Activated CD4-positive, CD25-positive, alpha-beta regulatory T cell (primary cell): ENCODE measurements at regions not wholly inside any gene's neighbourhood (a gene's known extent, or its start where the extent isn't known, plus 50 kb on each side); places are given as distances from the start of the nearest gene placed in this dataset.

Experiments
- DNase-seq, 4 experiments: peaks; one replicate each; lab custom pipeline; 2025; lab: John Stamatoyannopoulos, UW

- no peak for DNase-seq
These were observed 405.8 kb upstream of the ADGRL3 start for GRCh38 chr4:60794372-60794771.

DNA sequence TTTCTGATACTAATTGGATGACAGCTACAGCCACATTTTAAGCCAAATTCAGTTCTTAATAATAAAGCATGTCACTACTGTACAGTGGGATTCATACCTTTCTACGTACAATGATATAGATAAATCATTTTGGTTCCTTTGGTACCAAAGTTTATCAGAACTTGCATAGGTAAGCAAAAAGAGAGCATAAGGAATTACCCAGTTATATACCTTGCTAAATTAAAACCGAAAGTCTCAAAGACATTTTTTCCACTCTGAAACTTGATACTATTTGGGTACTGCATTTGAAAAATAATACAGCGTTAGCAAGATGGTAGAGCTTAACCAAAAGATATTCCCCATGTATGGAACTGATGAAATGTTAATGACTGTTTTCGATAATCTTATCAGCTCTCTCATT is 400.9 kb upstream of the ADGRL3 start:
- DNase-seq = no peak

- no peak for DNase-seq
These were observed 399.4 kb upstream of the ADGRL3 start for GRCh38 chr4:60800701-60801100.

GRCh38 chr4:60805500-60806313 is 394.4 kb upstream of the ADGRL3 start:
- no peak for DNase-seq

DNA sequence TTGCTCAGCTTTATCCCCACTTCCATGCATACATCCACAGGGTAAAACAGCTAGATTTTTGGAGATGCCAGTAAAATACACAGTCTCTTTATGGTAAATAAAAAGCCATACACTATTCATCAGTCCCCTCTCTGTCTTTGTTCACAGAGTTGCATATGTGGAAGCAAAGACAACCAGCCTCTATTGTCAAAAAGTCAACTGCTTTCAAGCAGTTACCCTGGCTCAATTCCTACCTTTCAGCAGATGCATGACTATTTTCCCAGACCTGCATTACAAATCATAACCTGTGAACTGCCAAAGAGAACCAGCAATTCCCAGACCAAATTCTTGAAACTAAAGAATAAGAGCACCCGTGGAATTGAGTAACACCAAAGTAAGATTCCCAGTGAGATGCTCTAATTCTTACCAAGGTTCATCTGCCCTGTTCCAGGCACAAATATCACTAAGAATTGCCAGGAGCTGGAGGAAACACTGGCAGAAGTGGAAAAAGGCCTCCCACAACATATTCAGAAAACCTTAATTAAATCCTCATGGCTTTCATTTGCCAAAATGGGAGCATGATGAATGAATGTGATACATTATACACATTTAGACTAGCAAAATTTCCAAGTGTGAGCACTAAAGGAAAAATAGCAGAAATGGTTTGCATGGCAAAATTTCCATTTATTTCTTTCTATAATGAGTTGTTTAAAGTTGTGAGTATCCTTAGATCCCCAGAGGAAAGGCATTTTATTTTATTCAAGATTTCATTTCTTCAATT is 391.2 kb upstream of the ADGRL3 start:
- DNase-seq = no peak

GRCh38 chr4:60809486-60809800 is 390.7 kb upstream of the ADGRL3 start:
- DNase-seq = no peak

DNA sequence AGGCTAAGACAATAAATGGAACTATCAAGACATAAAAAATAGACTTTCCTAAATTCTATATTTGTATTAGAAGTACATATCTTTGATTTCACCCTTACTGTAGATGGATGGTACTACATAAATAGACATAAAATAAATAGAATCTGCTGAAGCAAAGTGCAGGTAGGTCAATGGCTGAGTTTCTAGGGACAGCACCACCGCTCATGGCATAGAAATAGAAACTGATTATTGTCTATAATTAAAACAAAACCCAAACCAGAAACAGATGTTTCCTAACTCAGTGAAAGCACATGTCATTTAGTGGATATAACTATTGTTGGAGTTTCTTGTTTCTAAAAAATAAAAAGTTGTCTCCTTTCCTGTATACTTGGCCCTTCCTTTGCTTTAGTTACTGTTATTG is 387.3 kb upstream of the ADGRL3 start:
- no peak for DNase-seq

GRCh38 chr4:60814549-60814948 is 385.6 kb upstream of the ADGRL3 start:
- no peak for DNase-seq

- no peak for DNase-seq
These were observed 382.5 kb upstream of the ADGRL3 start for GRCh38 chr4:60817609-60818008.

GRCh38 chr4:60822986-60823385 is 377.1 kb upstream of the ADGRL3 start:
- no peak for DNase-seq

DNA sequence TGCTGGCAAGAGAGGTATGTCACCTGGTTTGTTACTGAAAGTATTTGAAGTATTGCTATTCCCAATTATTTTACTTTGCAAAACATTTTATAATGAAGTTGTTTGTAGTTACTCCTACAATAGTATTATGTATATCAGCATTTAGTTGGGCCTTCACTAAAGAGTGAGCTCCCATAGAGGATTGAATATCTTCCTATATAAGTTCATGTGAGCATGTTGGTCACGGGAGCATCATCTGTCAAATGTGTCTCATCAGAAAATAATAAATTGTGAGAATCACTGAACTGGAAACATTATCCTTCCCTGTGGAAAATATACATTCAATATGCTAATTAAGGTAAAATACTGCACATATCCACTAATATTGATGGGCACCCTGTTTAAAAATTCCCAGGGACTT is 360.1 kb upstream of the ADGRL3 start:
- DNase-seq = no peak

- DNase-seq = no peak
These were observed 353.4 kb upstream of the ADGRL3 start for GRCh38 chr4:60846678-60847077.

GRCh38 chr4:60847614-60848013 is 352.5 kb upstream of the ADGRL3 start:
- no peak for DNase-seq

- no peak for DNase-seq
These were observed 342.9 kb upstream of the ADGRL3 start for GRCh38 chr4:60857130-60857753.

DNA sequence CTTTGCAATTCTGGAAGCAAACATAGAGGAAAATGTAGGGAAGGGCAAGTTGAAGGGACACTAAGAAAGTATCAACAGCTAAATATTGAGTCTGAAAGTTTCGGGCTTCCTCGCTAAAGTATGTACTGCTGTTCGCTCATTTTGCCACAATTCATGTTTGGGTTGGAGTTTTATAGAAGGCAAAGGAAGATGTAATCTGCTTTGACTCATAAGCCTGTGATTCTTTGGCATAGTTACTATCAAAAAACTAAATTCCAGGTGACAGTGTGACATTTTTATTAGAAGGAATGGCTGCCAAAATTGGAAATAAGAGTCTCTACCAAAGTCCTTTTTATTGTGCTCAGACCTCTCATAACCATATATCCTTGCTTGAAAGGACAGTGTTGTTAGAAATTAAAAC is 336.7 kb upstream of the ADGRL3 start:
- DNase-seq = no peak

DNA sequence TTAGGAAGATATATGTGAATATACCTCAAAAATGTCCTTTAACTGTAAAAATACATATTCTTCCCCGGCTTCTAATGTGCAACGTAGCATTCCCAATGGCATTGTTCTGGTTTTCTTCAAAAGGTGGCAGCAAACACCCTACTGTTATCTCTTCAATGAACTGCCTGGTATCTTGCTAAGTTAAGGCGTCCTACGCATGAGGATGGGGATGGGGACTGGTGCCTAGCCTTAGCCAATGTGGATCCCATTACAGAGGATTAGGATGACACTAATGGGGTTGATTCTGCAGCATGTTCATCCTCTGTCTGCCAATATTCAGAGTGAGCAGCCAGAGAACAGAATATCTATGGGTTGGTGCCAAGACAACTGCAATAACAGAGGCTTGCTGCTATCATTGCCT is 334.9 kb upstream of the ADGRL3 start:
- DNase-seq = no peak

DNA sequence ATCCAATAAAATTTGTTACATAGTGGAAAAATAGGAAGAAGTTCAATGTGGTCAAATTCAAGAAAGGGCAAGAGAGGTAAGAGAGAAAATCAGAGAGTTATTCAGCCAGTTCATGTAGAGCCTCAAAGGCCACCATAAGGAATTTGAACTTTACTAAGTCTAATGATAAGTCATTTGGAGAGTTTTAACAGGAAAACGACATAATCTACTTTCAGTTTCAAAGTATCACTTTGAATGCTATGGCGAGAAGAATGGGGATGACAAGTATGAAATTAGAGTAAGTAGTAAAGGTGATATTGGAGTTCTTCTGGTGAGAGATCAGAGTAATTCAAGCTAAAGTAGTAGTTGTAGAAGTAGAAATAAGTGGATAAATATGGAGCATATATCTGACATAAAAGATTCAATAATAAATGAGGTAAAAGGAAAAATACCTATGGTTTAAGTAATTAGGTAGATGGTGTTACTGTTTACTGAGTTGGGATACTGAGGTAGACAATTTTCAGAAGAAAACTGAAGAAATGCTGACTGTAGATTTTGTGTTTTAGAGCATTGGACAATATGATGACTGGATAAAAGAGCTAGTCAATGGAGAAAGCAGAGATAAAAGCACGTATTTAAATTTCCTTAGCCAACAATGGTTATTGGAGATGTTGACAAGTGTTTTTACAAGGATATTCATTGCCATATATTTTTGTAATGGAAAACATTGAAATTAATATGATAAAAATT is 331.7 kb upstream of the ADGRL3 start:
- DNase-seq = no peak

GRCh38 chr4:60879135-60879701 is 320.9 kb upstream of the ADGRL3 start:
- no peak for DNase-seq

GRCh38 chr4:60884587-60884986 is 315.5 kb upstream of the ADGRL3 start:
- DNase-seq = no peak

GRCh38 chr4:60885011-60885410 is 315.1 kb upstream of the ADGRL3 start:
- DNase-seq = no peak

DNA sequence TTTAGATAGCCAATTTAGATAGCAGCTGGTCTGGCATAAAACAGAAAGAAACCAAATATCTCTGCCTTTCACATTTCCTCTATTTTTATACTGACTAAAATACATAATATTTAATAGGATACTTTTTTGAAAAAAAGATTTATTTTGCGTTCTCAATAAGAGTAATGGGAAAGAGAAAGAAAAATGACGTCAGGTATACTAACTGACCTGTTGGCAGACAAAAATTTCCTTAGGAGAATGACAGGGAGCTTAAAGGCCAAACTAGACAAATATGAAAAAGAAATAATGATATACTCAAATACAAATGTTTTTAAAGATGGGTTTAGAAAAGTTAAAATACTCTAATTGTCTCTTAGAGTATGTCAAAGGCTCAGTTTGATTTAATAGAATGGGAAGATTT is 309.4 kb upstream of the ADGRL3 start:
- DNase-seq = no peak

DNA sequence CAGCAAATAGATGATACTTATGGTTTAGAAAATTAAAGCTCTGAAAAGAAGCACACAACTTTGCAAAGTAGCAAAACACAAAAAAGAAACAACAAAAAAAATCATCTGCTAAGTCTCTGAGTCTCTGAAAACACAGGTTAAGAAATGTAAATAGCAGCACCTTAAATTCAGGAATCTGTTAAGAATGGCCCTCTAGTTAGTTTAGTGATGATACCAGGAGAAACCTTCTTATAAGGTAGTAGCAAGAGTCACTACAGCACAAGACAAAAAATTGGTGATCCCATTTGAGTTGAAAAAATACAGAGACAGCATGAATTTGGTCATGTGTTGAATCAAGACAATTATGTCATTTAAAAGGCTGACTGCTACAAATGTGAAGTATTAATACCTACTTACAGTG is 308.2 kb upstream of the ADGRL3 start:
- DNase-seq = no peak
